Smooth muscle cell (in vitro differentiated cells): ENCODE measurements at regions not wholly inside any gene's neighbourhood (a gene's known extent, or its start where the extent isn't known, plus 50 kb on each side); places are given as distances from the start of the nearest gene placed in this dataset.

Experiments used
- DNase-seq: peaks from one replicate; lab custom pipeline; 2025; ENCODE audit not compliant: unreplicated experiment; lab: John Stamatoyannopoulos, UW
- H2AFZ ChIP-seq: fragments of 200-600 bp; sonication (generic); 2 replicates; pipeline ENCODE4 v1.6.0; 2016; ENCODE audit warnings: antibody characterized with exemption, low read depth, mild to moderate bottlenecking
- H3F3A ChIP-seq: fragments of 200-600 bp; sonication (generic); 2 replicates; pipeline ENCODE4 v1.6.0; 2017; ENCODE audit warnings: antibody characterized with exemption, low read depth
- H3K27ac ChIP-seq: fragments of 200-600 bp; sonication (generic); 2 replicates; pipeline ENCODE4 v1.5.1; 2016; ENCODE audit warnings: low read depth, mild to moderate bottlenecking
- H3K27me3 ChIP-seq: fragments of 200-600 bp; sonication (generic); 2 replicates; pipeline ENCODE4 v1.6.1; 2016; ENCODE audit warnings: low read depth, mild to moderate bottlenecking
- H3K36me3 ChIP-seq: fragments of 200-600 bp; sonication (generic); 2 replicates; pipeline ENCODE4 v1.5.1; 2016; ENCODE audit warnings: low read depth
- H3K4me1 ChIP-seq: fragments of 200-600 bp; sonication (generic); 2 replicates; pipeline ENCODE4 v1.5.1; 2016; ENCODE audit warnings: low read depth
- H3K4me2 ChIP-seq: fragments of 200-600 bp; sonication (generic); 2 replicates; pipeline ENCODE4 v1.6.0; 2016; ENCODE audit warnings: mild to moderate bottlenecking
- H3K4me3 ChIP-seq: fragments of 200-600 bp; sonication (generic); 2 replicates; pipeline ENCODE4 v1.5.1; 2016; ENCODE audit warnings: mild to moderate bottlenecking
- H3K79me2 ChIP-seq: fragments of 200-600 bp; sonication (generic); 2 replicates; pipeline ENCODE4 v1.6.0; 2016; ENCODE audit warnings: low read depth, mild to moderate bottlenecking
- H3K9ac ChIP-seq: fragments of 200-600 bp; sonication (generic); 2 replicates; pipeline ENCODE4 v1.6.0; 2016; ENCODE audit warnings: low read depth
- H3K9me3 ChIP-seq: fragments of 200-600 bp; sonication (generic); replicated peaks from 2 replicates; pipeline ENCODE4 v1.5.1; 2016; ENCODE audit warnings: low read depth
- H4K20me1 ChIP-seq: fragments of 200-600 bp; sonication (generic); 2 replicates; pipeline ENCODE4 v1.6.0; 2016; ENCODE audit warnings: low read depth
- CTCF ChIP-seq: fragments of 200-600 bp; sonication (generic); IDR thresholded peaks from 2 replicates; pipeline ENCODE4 v1.5.1; 2017; ENCODE audit warnings: borderline replicate concordance, mild to moderate bottlenecking, antibody characterized with exemption; ENCODE audit not compliant: insufficient read depth, poor library complexity, severe bottlenecking
- WGBS: methylation state at CpG from one replicate; pipeline ENCODE4 v1.1.7; 2016; ENCODE audit warnings: low lambda C conversion rate; 5-methylcytosine and 5-hydroxymethylcytosine counted together

GRCh38 chr20:4533368-4534133 lies 152.7 kb upstream of the PRNP start:
- H3K36me3 ChIP-seq, result no peaks in the 10 kb centered on the region
- H3K4me2 ChIP-seq, result no peak overlapping the region
- H4K20me1 ChIP-seq, result no peaks in the 10 kb centered on the region
- H3K4me1 ChIP-seq, result no peaks in the 10 kb centered on the region
- H3K27me3 ChIP-seq, result peaks cover 6% of the 10 kb centered on the region
- no peak for DNase-seq
- H2AFZ ChIP-seq, result no peak overlapping the region
- no peak overlapping the region for H3K27ac ChIP-seq
- H3F3A ChIP-seq, result no peaks in the 10 kb centered on the region
- H3K9ac ChIP-seq, result no peak overlapping the region
- no peaks in the 10 kb centered on the region for H3K9me3 ChIP-seq
- 74% methylated on average over 10 of the region's 10 CpGs for WGBS
- H3K79me2 ChIP-seq, result no peaks in the 10 kb centered on the region
- no peak overlapping the region for H3K4me3 ChIP-seq
- no peak for TF ChIP-seq CTCF

GRCh38 chr20:4532772-4533171 lies 153.5 kb upstream of the PRNP start:
- H3K9me3 ChIP-seq, result no peaks in the 10 kb centered on the region
- H3K4me2 ChIP-seq, result no peak overlapping the region
- H3K27me3 ChIP-seq, result peaks cover 6% of the 10 kb centered on the region
- DNase-seq, result no peak
- H4K20me1 ChIP-seq, result no peaks in the 10 kb centered on the region
- no peaks in the 10 kb centered on the region for H3K4me1 ChIP-seq
- H3K4me3 ChIP-seq, result no peak overlapping the region
- H3K27ac ChIP-seq, result no peak overlapping the region
- H3K79me2 ChIP-seq, result no peaks in the 10 kb centered on the region
- no peaks in the 10 kb centered on the region for H3F3A ChIP-seq
- no peak overlapping the region for H3K9ac ChIP-seq
- WGBS, result 86% methylated on average over 1 of the region's 1 CpG
- TF ChIP-seq CTCF, result no peak
- no peaks in the 10 kb centered on the region for H3K36me3 ChIP-seq
- H2AFZ ChIP-seq, result no peak overlapping the region

GRCh38 chr20:4524792-4525191 lies 161.5 kb upstream of the PRNP start:
- Histone ChIP-seq H2AFZ (no peak overlapping the region), H3K4me1 (no peaks in the 10 kb centered on the region), H3K9ac (no peak overlapping the region), H3K27me3 (no peaks in the 10 kb centered on the region), H3K27ac (no peak overlapping the region), H3K79me2 (no peaks in the 10 kb centered on the region), H3K4me2 (no peak overlapping the region), H3K36me3 (no peaks in the 10 kb centered on the region), H4K20me1 (no peaks in the 10 kb centered on the region), H3K9me3 (no peaks in the 10 kb centered on the region), H3F3A (no peaks in the 10 kb centered on the region), H3K4me3 (no peak overlapping the region)
- TF ChIP-seq CTCF, result no peak
- no peak for DNase-seq
- 54% methylated on average over 1 of the region's 1 CpG for WGBS

GRCh38 chr20:4524307-4524706 lies 161.9 kb upstream of the PRNP start:
- Histone ChIP-seq H3K79me2 (no peaks in the 10 kb centered on the region), H3K4me2 (no peak overlapping the region)
- no peak for DNase-seq

More at GRCh38 chr20:4524307-4524706, 161.9 kb upstream of the PRNP start:
- WGBS, result 95% methylated on average over 3 of the region's 3 CpGs
- Histone ChIP-seq H2AFZ (no peak overlapping the region), H3K4me1 (no peaks in the 10 kb centered on the region), H3K27ac (no peak overlapping the region), H3K9ac (no peak overlapping the region), H3K27me3 (no peaks in the 10 kb centered on the region), H3K36me3 (no peaks in the 10 kb centered on the region), H3K4me3 (no peak overlapping the region), H4K20me1 (no peaks in the 10 kb centered on the region), H3F3A (no peaks in the 10 kb centered on the region), H3K9me3 (no peaks in the 10 kb centered on the region)
- no peak for TF ChIP-seq CTCF
